ENCODE measurements at regions not wholly inside any gene's neighbourhood (a gene's known extent, or its start where the extent isn't known, plus 50 kb on each side); places are given as distances from the start of the nearest gene placed in this dataset.

- DNase-seq (ENCODE audit: low read depth, low spot score): no peak
Measured at GRCh38 chr1:55420929-55421716, 206.0 kb upstream of the USP24 start.

- no peak for DNase-seq (ENCODE audit: low read depth, low spot score)
Measured at GRCh38 chr1:55420026-55420425, 204.9 kb upstream of the USP24 start.

- DNase-seq (ENCODE audit: low read depth, low spot score): no peak
Measured at GRCh38 chr1:55418208-55419000, 203.2 kb upstream of the USP24 start.

GRCh38 chr1:55416164-55416842, 201.1 kb upstream of the USP24 start:
- no peak for DNase-seq (ENCODE audit: low read depth, low spot score)

GRCh38 chr1:55413286-55413685, 198.1 kb upstream of the USP24 start:
- no peak for DNase-seq (ENCODE audit: low read depth, low spot score)

- no peak for DNase-seq (ENCODE audit: low read depth, low spot score)
Measured at GRCh38 chr1:55412060-55412459, 196.9 kb upstream of the USP24 start.

- no peak for DNase-seq (ENCODE audit: low read depth, low spot score)
Measured at GRCh38 chr1:55402671-55403464, 187.7 kb upstream of the USP24 start.

GRCh38 chr1:55402142-55402541, 187.0 kb upstream of the USP24 start:
- no peak for DNase-seq (ENCODE audit: low read depth, low spot score)

- DNase-seq (ENCODE audit: low read depth, low spot score): no peak
Measured at GRCh38 chr1:55400508-55400907, 185.3 kb upstream of the USP24 start.

- DNase-seq (ENCODE audit: low read depth, low spot score): no peak
Measured at GRCh38 chr1:55399346-55399745, 184.2 kb upstream of the USP24 start.

GRCh38 chr1:55396381-55396891, 181.3 kb upstream of the USP24 start:
- no peak for DNase-seq (ENCODE audit: low read depth, low spot score)

- DNase-seq (ENCODE audit: low read depth, low spot score): no peak
Measured at GRCh38 chr1:55388960-55389359, 173.8 kb upstream of the USP24 start.

GRCh38 chr1:55387145-55387544, 172.0 kb upstream of the USP24 start:
- no peak for DNase-seq (ENCODE audit: low read depth, low spot score)

- DNase-seq (ENCODE audit: low read depth, low spot score): no peak
Measured at GRCh38 chr1:55386456-55386855, 171.3 kb upstream of the USP24 start.

GRCh38 chr1:55385402-55386018, 170.3 kb upstream of the USP24 start:
- DNase-seq (ENCODE audit: low read depth, low spot score): no peak

GRCh38 chr1:55384637-55385036, 169.5 kb upstream of the USP24 start:
- no peak for DNase-seq (ENCODE audit: low read depth, low spot score)

GRCh38 chr1:55382806-55383305, 167.7 kb upstream of the USP24 start:
- DNase-seq (ENCODE audit: low read depth, low spot score): no peak

GRCh38 chr1:55381983-55382382, 166.8 kb upstream of the USP24 start:
- no peak for DNase-seq (ENCODE audit: low read depth, low spot score)

- no peak for DNase-seq (ENCODE audit: low read depth, low spot score)
Measured at GRCh38 chr1:55381491-55381890, 166.3 kb upstream of the USP24 start.

GRCh38 chr1:55380355-55380970, 165.3 kb upstream of the USP24 start:
- DNase-seq (ENCODE audit: low read depth, low spot score): no peak

Data from activated CD4-positive, CD25-positive, alpha-beta regulatory T cell treated with anti-CD3 and anti-CD28 coated beads, Interleukin-2, amount 50 U/mL, for 16 hours (primary cell).